BLaER1 (cell line): ENCODE measurements at regions not wholly inside any gene's neighbourhood (a gene's known extent, or its start where the extent isn't known, plus 50 kb on each side); places are given as distances from the start of the nearest gene placed in this dataset.

ENCODE experiments used
- H3K27ac ChIP-seq: shearing (Covaris generic); formaldehyde crosslinking; 2 replicates; pipeline ENCODE4 v1.8.1; 2022
- H3K27me3 ChIP-seq: shearing (Covaris generic); formaldehyde crosslinking; 2 replicates; pipeline ENCODE4 v1.8.1; 2022
- H3K36me3 ChIP-seq: shearing (Covaris generic); formaldehyde crosslinking; 2 replicates; pipeline ENCODE4 v1.8.1; 2022
- H3K4me1 ChIP-seq: shearing (Covaris generic); formaldehyde crosslinking; 2 replicates; pipeline ENCODE4 v1.8.1; 2022
- H3K4me2 ChIP-seq: shearing (Covaris generic); formaldehyde crosslinking; 2 replicates; pipeline ENCODE4 v1.8.1; 2022
- H3K4me3 ChIP-seq: shearing (Covaris generic); formaldehyde crosslinking; 2 replicates; pipeline ENCODE4 v1.8.1; 2022
- H3K9ac ChIP-seq: shearing (Covaris generic); formaldehyde crosslinking; 2 replicates; pipeline ENCODE4 v1.8.1; 2022
- H3K9me3 ChIP-seq: shearing (Covaris generic); formaldehyde crosslinking; 2 replicates; pipeline ENCODE4 v1.8.1; 2022
- H4K20me1 ChIP-seq: shearing (Covaris generic); formaldehyde crosslinking; 2 replicates; pipeline ENCODE4 v1.8.1; 2022
- Cebpa-rat ChIP-seq: shearing (Covaris generic); IDR thresholded peaks from 2 replicates; pipeline ENCODE4 v1.8.1; 2022

DNA sequence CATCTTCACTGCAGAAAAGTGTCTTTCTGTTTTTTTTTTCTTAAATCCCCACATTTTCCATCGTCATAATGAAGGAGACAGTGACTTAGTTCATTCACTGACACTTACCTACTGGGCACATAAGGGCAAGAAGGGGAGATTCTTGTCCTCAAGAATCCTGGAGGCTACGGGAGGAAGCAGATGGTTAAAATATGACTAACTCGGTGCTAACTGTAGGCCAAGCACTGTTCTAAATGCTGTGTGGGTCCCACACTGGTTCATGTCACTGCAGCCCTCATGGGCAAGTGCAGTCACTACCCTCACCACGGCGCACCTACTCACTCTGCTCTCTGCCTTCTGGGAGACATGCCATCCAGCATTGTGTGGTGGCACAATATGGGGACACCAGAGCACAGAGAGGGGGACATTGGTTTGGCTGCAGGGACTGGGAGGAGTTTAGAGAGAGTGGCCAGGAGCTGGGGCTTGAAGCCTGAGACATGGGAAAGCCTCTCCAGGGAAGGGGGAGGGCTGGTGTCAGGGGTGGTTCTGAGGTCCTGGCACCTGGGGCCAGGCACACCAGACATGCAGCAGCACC, 305.2 kb downstream of the MYCN start:
- H3K4me2 ChIP-seq = no peak overlapping the region
- no peak overlapping the region for H3K27ac ChIP-seq
- TF ChIP-seq Cebpa-rat = no peak
- H3K9me3 ChIP-seq = no peaks in the 10 kb centered on the region
- no peaks in the 10 kb centered on the region for H3K27me3 ChIP-seq
- no peak overlapping the region for H3K4me3 ChIP-seq
- H3K9ac ChIP-seq = no peak overlapping the region
- no peaks in the 10 kb centered on the region for H3K36me3 ChIP-seq
- no peaks in the 10 kb centered on the region for H3K4me1 ChIP-seq
- H4K20me1 ChIP-seq = no peaks in the 10 kb centered on the region

DNA sequence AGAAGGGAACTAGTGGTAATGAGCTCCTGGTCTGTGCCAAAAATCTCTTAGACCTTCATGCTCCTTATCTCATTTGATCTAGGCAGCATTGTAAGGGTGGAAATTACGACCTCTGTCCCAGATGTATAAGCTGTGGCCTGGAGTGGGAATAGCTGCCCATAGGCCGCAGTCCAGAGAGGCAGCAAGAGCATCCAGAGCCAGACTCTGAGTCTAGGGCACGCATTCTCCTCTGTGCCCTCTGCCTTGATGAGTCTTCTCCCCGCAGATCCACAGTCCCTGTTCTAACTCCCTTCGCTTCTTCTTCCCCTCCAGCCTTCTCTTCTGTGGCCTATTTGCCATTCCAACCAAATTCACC, 304.6 kb downstream of the MYCN start:
- Histone ChIP-seq H3K4me3 (no peak overlapping the region), H3K9ac (no peak overlapping the region), H3K9me3 (no peaks in the 10 kb centered on the region), H3K4me2 (no peak overlapping the region), H3K4me1 (no peaks in the 10 kb centered on the region), H3K36me3 (no peaks in the 10 kb centered on the region), H3K27ac (no peak overlapping the region), H4K20me1 (no peaks in the 10 kb centered on the region), H3K27me3 (no peaks in the 10 kb centered on the region)
- no peak for TF ChIP-seq Cebpa-rat

DNA sequence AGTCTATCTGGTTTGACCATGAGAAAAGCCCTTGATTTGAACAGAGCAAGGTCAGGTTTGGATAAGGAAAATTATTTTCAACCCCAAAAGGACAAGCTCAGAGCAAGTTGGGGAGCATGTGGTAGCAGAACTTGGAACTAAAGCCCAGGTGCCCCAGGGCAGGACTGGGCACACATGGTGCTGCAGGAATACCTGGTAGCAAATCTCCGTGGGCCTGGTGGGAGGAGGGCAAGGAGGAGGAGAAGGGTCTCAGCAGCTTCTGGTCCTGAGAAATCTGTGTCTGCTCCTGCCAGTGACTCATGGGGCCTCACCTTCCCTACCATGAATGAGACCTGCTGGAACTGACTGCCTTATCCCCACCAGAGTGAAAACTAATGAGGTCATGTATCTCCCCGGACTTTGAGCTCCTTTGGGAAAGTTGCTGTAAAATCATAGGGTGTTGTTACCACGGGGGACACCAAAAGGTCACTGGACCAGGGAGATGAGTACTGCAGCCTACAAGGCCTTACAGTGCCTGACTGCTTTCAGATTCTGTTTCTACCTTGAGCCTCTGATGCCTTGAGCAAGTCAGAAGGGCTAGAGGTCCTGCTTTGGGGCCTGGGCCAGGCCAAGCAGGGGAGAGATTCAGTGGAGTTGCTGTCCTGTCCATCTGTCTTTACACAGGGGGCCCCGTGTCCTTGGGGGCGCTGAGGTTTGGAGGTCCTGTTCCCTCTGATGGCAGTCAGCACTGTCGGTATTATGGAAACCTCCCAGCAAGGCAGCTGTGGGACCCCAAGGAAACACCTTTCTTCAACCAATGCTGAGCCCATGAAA, 304.0 kb downstream of the MYCN start:
- H3K9me3 ChIP-seq = no peaks in the 10 kb centered on the region

DNA sequence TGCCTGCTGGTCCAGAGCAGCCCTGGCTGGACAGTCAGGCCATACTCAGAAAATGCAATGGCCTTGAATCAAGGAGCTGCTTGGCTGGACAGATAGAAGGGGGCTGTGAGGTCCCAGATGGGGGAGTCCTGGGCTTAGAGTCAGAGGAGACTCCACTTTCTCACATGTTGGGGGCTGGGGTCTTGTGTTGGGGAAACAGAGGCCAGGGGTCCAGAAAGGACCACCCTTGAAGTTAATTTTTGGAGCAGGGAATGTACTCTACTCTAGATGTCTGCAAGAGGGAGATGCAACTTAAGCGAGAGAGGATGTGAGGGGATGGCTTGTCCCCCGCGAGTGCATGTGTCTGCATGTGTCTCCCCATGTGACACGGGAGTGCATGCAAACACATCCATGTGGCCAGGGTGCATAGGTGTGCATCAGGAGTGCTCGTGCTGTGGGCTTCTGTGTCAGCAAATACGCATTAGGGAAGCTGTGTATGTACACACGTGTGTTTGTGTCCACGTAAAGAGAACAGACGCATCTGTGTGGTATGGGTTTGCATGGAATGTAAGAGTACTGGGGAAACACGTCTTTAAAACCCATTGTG, 303.2 kb downstream of the MYCN start:
- Histone ChIP-seq H4K20me1 (no peaks in the 10 kb centered on the region), H3K9me3 (no peaks in the 10 kb centered on the region), H3K9ac (no peak overlapping the region), H3K27ac (no peak overlapping the region), H3K4me2 (no peak overlapping the region), H3K4me1 (no peaks in the 10 kb centered on the region), H3K36me3 (no peaks in the 10 kb centered on the region), H3K4me3 (no peak overlapping the region), H3K27me3 (no peaks in the 10 kb centered on the region)
- no peak for TF ChIP-seq Cebpa-rat

More for the DNA sequence above, 304.0 kb downstream of the MYCN start:
- no peaks in the 10 kb centered on the region for H4K20me1 ChIP-seq
- no peak overlapping the region for H3K4me3 ChIP-seq
- TF ChIP-seq Cebpa-rat = no peak
- H3K9ac ChIP-seq = no peak overlapping the region
- no peak overlapping the region for H3K4me2 ChIP-seq
- no peaks in the 10 kb centered on the region for H3K27me3 ChIP-seq
- no peaks in the 10 kb centered on the region for H3K36me3 ChIP-seq
- H3K4me1 ChIP-seq = no peaks in the 10 kb centered on the region
- no peak overlapping the region for H3K27ac ChIP-seq

DNA sequence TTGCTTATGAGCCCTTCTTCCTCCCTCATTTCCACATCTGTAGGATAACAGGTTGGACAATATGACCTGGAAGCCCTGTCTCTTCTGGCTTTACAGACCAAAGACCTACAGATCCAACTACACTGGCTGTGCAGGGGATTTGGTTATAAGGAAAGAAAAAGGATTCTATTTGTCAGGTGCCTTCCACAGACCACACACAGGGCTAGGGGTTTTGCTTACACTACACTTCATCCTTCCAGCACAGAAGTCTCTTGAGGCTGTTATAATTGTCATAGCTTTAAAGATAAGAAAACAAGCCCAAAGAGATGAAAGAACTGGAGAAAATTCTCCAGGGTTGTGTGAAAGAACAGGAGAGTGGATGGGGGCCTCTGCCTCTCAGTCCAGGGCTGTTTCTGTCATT, 302.6 kb downstream of the MYCN start:
- TF ChIP-seq Cebpa-rat = no peak
- H3K36me3 ChIP-seq = no peaks in the 10 kb centered on the region
- H3K4me2 ChIP-seq = no peak overlapping the region
- H3K4me1 ChIP-seq = peaks cover 1% of the 10 kb centered on the region
- H4K20me1 ChIP-seq = no peaks in the 10 kb centered on the region
- H3K27ac ChIP-seq = no peak overlapping the region
- no peaks in the 10 kb centered on the region for H3K27me3 ChIP-seq
- H3K4me3 ChIP-seq = no peak overlapping the region
- H3K9ac ChIP-seq = no peak overlapping the region
- H3K9me3 ChIP-seq = no peaks in the 10 kb centered on the region

DNA sequence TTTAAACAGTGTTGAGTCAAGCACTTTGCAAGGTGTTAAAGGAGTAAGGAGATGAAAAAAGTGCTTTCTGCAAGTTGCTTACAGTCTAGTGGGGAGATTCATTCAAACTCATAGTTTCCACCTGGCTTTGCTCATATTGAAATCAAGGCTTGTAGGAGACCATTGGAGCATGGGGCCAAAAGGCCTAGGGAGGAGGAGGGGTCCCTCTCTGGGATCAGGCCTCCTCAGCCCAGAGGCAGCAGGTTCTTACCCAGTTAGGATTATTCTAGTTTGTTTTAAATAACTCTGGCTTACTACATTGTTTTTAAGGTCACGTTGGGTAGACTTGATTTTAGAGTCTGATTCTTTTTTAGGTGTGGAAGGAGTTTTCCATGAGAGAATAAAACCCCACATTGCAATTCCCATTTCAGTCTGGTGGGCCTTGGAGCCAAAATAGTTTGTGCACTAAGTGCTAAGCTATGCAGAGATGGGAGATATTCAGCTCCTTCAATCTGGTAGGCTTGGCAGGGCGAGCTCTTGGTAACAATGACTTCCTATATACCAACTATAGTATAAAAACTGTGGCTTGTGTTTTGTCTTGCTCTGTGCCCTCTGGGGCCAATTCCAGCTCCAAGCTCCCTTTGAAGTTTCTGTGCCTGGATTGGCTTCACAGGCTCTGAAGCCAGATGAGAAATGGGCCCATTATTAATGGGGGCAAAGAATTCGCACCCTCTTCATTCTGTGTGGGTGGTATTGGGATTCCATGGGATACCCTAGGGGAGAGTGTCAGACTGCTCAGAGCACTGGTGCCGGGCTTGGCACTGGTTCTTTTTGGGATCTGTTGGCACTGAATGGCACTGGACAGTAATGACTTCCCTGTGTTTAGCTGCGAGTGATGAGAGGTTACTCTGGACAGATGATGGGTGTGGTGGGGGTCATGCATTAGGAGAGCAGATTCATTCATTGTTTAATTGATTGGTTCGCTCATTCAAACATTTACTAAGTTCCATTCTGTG, 301.1 kb downstream of the MYCN start:
- H3K4me3 ChIP-seq = no peak overlapping the region
- H3K9me3 ChIP-seq = no peaks in the 10 kb centered on the region
- peaks cover 12% of the 10 kb centered on the region for H3K4me1 ChIP-seq
- H3K27ac ChIP-seq = no peak overlapping the region
- H3K27me3 ChIP-seq = no peaks in the 10 kb centered on the region
- TF ChIP-seq Cebpa-rat = no peak
- no peak overlapping the region for H3K9ac ChIP-seq
- H3K4me2 ChIP-seq = no peak overlapping the region
- H3K36me3 ChIP-seq = no peaks in the 10 kb centered on the region
- H4K20me1 ChIP-seq = no peaks in the 10 kb centered on the region

DNA sequence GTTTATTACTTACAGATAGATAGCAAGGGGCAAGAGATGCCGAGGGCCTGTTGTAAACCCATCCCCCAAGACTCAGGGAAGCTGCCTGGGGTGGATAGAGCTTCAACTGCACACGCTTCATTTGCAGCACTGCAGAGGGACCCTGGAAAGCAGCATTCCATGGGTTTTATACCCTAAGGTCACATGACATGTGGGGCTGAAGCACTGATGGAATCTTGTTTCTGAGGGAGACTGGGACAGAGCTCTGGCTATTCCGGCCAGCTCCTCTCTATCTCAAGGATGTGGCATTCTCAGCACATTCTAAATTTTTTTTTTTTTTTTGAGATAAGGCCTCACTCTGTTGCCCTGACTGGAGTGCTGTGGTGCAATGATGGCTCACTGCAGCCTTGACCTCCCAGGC, 300.1 kb downstream of the MYCN start:
- H3K4me1 ChIP-seq = peaks cover 12% of the 10 kb centered on the region
- H3K4me2 ChIP-seq = no peak overlapping the region
- H3K4me3 ChIP-seq = no peak overlapping the region
- no peaks in the 10 kb centered on the region for H4K20me1 ChIP-seq
- TF ChIP-seq Cebpa-rat = no peak
- H3K9ac ChIP-seq = no peak overlapping the region
- no peaks in the 10 kb centered on the region for H3K9me3 ChIP-seq
- H3K27ac ChIP-seq = no peak overlapping the region
- no peaks in the 10 kb centered on the region for H3K36me3 ChIP-seq
- H3K27me3 ChIP-seq = no peaks in the 10 kb centered on the region

DNA sequence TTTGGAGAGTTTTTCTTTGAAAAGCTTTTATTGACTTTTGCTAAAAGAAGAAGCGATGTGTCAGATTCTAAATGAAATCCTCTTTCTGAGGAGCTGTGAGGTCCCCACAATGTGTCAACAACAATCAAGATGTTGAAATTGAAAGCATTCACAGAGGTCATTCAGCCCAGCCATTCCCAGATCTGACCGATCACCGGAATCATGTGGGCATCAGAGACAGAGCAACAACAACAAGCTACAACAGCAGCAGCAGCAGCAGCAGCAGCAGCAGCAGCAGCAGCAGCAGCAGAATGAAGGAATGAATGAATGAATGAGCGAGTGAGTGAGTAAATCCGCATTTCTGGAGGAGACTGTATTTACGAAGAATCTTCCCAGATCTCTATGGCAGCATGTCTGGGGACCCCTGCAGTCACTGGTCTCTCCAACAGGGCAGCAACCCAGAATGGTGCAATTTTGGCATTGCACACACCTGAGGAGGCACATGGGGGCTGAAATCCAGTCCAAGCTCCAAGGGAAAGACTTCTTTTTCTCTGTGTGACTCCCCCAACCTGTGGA, 299.0 kb downstream of the MYCN start:
- Histone ChIP-seq H3K27ac (no peak overlapping the region), H3K36me3 (no peaks in the 10 kb centered on the region), H3K4me3 (no peak overlapping the region), H3K4me2 (no peak overlapping the region), H3K9ac (no peak overlapping the region), H3K4me1 (peaks cover 12% of the 10 kb centered on the region), H3K27me3 (no peaks in the 10 kb centered on the region), H4K20me1 (no peaks in the 10 kb centered on the region), H3K9me3 (no peaks in the 10 kb centered on the region)
- TF ChIP-seq Cebpa-rat = no peak

DNA sequence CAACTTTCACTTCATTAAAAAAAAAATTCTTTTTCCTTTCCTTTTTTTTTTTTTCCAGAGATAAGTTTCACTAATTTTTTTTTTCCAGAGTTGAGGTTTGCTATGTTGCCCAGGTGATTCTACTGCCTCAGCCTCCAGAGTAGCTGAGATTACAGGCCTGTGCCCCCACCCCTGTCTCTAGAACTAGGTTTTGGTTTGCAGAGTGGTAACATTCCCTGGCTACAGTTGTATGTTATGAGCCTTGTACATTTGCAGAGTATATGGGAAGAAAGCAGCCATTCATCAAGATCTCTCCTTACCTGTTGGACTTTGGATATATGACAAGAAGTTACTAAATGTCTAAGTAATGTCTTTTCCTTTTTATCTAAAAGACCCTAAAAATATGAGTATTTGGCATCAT, 298.4 kb downstream of the MYCN start:
- H3K27me3 ChIP-seq = no peaks in the 10 kb centered on the region
- no peaks in the 10 kb centered on the region for H4K20me1 ChIP-seq
- H3K4me3 ChIP-seq = no peak overlapping the region
- H3K9ac ChIP-seq = no peak overlapping the region
- H3K36me3 ChIP-seq = no peaks in the 10 kb centered on the region
- no peak for TF ChIP-seq Cebpa-rat
- H3K4me1 ChIP-seq = peaks cover 12% of the 10 kb centered on the region
- H3K27ac ChIP-seq = no peak overlapping the region
- no peak overlapping the region for H3K4me2 ChIP-seq
- H3K9me3 ChIP-seq = no peaks in the 10 kb centered on the region
